ENCODE measurements at regions not wholly inside any gene's neighbourhood (a gene's known extent, or its start where the extent isn't known, plus 50 kb on each side); places are given as distances from the start of the nearest gene placed in this dataset.

GRCh38 chr7:127530148-127530547 is 55.2 kb downstream of the GCC1 start:
- TF ChIP-seq, protein P1, sequence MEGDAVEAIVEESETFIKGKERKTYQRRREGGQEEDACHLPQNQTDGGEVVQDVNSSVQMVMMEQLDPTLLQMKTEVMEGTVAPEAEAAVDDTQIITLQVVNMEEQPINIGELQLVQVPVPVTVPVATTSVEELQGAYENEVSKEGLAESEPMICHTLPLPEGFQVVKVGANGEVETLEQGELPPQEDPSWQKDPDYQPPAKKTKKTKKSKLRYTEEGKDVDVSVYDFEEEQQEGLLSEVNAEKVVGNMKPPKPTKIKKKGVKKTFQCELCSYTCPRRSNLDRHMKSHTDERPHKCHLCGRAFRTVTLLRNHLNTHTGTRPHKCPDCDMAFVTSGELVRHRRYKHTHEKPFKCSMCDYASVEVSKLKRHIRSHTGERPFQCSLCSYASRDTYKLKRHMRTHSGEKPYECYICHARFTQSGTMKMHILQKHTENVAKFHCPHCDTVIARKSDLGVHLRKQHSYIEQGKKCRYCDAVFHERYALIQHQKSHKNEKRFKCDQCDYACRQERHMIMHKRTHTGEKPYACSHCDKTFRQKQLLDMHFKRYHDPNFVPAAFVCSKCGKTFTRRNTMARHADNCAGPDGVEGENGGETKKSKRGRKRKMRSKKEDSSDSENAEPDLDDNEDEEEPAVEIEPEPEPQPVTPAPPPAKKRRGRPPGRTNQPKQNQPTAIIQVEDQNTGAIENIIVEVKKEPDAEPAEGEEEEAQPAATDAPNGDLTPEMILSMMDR (IDR thresholded peaks at IDR 0.05) = no peak

DNA sequence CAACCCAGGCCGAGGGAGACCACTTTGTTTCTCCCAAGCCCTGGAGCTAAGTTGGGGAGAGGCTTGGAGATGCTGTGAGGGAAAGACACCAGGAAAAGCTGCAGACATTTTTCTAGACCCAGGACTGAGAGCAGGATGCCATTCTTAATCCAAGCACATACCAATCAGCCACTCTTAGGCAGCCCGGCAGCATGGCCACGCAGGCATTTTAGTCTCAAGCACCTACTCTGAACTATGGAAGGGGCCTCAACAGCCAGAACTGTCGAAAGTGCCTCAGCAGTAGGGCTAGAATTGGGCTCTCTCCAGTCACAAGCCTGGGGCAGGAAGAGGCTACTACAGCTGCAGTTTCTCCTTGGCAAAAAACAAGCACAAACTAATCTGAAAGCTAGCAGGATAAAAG is 57.8 kb downstream of the GCC1 start:
- TF ChIP-seq, protein P1 (IDR thresholded peaks at IDR 0.05) = no peak

GRCh38 chr7:127525866-127526480 is 59.4 kb downstream of the GCC1 start:
- TF ChIP-seq, protein P1 (IDR thresholded peaks at IDR 0.05) = no peak

DNA sequence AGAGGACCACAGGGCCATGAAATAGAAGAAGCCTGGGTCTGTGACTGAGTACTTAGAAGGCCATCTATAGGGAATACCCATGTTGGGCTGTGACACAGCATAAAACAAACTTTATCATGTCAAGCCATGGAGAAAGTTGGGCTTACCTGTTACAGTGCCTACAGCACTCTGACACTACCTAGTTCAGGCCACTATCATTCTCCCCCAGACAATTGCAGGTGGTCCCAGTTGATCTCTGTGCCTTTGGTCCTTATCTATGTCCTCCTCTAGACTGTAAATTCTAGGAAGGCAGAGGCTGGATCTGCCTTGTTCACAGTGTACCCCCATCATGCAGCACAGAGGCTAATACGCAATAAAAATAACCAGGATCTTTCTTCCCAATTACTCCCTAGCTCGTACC is 69.1 kb downstream of the GCC1 start:
- TF ChIP-seq, protein P1 (IDR thresholded peaks at IDR 0.05) = no peak

DNA sequence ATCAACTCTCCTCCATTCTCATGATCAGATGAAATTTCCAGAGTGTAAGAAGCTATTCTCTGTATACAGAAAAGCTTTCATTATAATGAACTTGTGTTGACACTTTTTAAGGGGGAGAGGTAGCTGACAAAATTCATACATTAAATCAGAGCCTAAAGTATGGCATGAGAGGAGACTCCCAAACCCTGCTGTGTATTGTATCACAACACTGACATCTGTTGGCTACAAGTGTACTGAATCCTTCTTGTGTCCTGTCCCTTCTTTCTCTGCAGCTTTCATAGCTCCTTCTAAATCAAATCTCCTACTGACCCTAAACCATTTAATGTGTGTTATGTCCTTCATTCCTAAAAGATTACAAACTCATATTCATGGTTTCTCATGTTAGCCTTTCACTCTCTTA is 70.9 kb downstream of the GCC1 start:
- TF ChIP-seq, protein P1 (IDR thresholded peaks at IDR 0.05) = peak; percentile 53

GRCh38 chr7:127513311-127513710 is 72.1 kb downstream of the GCC1 start:
- TF ChIP-seq, protein P1 (IDR thresholded peaks at IDR 0.05) = no peak

DNA sequence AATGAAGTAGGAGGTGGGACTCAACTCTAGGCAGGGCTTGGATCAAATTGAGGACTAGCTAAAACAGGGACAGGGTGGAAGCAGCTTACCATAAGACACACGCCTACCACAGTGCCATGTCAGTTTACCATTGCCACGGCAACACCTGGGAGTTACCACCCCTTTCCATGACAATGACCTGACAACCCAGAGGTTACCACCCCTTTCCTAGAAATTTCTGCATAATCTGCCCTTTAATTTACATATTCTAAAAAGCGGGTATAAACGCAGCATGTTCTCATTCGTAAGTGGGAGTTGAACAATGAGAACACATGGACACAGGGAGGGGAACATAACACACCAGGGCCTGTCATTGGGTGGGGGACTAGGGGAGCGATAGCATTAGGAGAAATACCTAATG is 72.7 kb downstream of the GCC1 start:
- TF ChIP-seq, protein P1 (IDR thresholded peaks at IDR 0.05) = no peak

GRCh38 chr7:127504715-127505114 is 80.7 kb downstream of the GCC1 start:
- TF ChIP-seq, protein P1 (IDR thresholded peaks at IDR 0.05) = peak; percentile 41

Data from LNCAP (cell line).